ENCODE measurements at regions not wholly inside any gene's neighbourhood (a gene's known extent, or its start where the extent isn't known, plus 50 kb on each side); places are given as distances from the start of the nearest gene placed in this dataset.

DNA sequence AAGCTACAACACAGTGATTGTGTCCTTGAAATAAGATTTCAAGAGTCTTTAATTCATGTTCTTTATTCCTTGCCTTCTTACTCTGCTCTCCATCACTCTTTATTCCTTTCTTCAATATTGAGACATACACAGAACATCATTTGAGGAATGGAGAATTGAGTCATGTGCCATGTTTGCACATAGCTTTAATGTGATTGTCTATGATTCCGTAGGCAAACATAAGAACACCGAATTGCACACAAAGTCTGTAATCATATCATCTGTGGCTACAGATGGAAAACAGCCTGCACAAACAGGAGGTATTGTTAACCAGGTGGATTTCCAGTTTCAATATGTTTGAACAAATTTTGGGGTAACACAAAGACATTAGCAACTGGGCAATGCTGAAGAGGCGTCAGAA is 571.6 kb upstream of the GJE1 start (continued):
- no peak for TF ChIP-seq HEY1 (CRISPR knock-in tag; IDR thresholded peaks at IDR 0.05; ENCODE audit: borderline replicate concordance)
- TF ChIP-seq, protein P1, sequence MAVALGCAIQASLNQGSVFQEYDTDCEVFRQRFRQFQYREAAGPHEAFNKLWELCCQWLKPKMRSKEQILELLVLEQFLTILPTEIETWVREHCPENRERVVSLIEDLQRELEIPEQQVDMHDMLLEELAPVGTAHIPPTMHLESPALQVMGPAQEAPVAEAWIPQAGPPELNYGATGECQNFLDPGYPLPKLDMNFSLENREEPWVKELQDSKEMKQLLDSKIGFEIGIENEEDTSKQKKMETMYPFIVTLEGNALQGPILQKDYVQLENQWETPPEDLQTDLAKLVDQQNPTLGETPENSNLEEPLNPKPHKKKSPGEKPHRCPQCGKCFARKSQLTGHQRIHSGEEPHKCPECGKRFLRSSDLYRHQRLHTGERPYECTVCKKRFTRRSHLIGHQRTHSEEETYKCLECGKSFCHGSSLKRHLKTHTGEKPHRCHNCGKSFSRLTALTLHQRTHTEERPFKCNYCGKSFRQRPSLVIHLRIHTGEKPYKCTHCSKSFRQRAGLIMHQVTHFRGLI (CRISPR knock-in tag; IDR thresholded peaks at IDR 0.05) = no peak
- TF ChIP-seq MEIS2 (IDR thresholded peaks at IDR 0.05; ENCODE audit: partially characterized antibody) = no peak
- no peak for TF ChIP-seq MIER1 (IDR thresholded peaks at IDR 0.05; ENCODE audit: low read depth)
- TF ChIP-seq PTRF (tag; IDR thresholded peaks at IDR 0.05) = no peak
- TF ChIP-seq, protein P2, sequence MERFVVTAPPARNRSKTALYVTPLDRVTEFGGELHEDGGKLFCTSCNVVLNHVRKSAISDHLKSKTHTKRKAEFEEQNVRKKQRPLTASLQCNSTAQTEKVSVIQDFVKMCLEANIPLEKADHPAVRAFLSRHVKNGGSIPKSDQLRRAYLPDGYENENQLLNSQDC (CRISPR knock-in tag; IDR thresholded peaks at IDR 0.05) = no peak

DNA sequence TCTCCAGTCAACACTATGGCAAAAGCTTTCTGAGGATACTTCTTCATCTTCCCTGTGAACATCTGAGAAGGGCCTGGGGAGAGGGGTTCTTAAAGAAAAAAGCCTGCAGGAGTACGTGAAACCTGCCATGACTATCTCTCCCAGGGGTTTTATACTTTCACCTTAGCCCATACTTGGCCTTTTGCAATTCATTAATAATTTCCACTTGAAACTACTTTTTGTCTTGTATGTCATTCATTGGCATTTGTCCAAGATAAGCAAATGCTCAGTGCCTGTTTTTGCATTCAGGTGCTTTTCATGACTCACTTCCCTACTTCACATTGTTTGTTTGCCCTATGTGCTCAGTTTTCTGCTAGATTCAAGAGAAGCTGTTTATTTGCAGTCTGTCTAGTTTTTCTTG is 580.3 kb upstream of the GJE1 start:
- Histone ChIP-seq H3K4me3 (no peak overlapping the region), H3K9ac (ENCODE audit: insufficient read depth in 1 of 2, low read depth in 2 of 2, low read length in 2 of 2) (no peak overlapping the region), H3K4me2 (ENCODE audit: insufficient read depth, low read length) (no peak overlapping the region), H3K9me3 (replicated peaks; ENCODE audit: control insufficient read depth, insufficient read depth, low read depth, low read length) (no peaks in the 10 kb centered on the region), H3K79me2 (ENCODE audit: control insufficient read depth, insufficient read depth, low read length) (no peaks in the 10 kb centered on the region), H3K27me3 (ENCODE audit: control insufficient read depth in 2 of 2, insufficient read depth in 2 of 2, low read length in 2 of 2) (no peaks in the 10 kb centered on the region), H3K36me3 (ENCODE audit: control insufficient read depth, insufficient read depth, low read length) (no peaks in the 10 kb centered on the region), H3K9me1 (ENCODE audit: control insufficient read depth, insufficient read depth, low read length) (no peaks in the 10 kb centered on the region), H2AFZ (ENCODE audit: low read depth, low read length) (no peak overlapping the region), H3K27ac (ENCODE audit: extremely low read depth, low read depth, low read length) (no peak overlapping the region), H4K20me1 (replicated peaks; ENCODE audit: control insufficient read depth, insufficient read depth, low read length) (no peaks in the 10 kb centered on the region), H3K4me1 (replicated peaks in 1 of 2; ENCODE audit: control insufficient read depth in 2 of 2, insufficient read depth in 2 of 2, low read length in 2 of 2) (no peaks in the 10 kb centered on the region)
- POLR2A ChIA-PET = no interaction called here
- no TSS peak for BruUV-seq (replicated peaks)
- ATAC-seq = no peak
- CTCF ChIA-PET (ENCODE audit: low intra/inter-chr PET ratio) = no interaction called here
- TF ChIP-seq, protein P3, sequence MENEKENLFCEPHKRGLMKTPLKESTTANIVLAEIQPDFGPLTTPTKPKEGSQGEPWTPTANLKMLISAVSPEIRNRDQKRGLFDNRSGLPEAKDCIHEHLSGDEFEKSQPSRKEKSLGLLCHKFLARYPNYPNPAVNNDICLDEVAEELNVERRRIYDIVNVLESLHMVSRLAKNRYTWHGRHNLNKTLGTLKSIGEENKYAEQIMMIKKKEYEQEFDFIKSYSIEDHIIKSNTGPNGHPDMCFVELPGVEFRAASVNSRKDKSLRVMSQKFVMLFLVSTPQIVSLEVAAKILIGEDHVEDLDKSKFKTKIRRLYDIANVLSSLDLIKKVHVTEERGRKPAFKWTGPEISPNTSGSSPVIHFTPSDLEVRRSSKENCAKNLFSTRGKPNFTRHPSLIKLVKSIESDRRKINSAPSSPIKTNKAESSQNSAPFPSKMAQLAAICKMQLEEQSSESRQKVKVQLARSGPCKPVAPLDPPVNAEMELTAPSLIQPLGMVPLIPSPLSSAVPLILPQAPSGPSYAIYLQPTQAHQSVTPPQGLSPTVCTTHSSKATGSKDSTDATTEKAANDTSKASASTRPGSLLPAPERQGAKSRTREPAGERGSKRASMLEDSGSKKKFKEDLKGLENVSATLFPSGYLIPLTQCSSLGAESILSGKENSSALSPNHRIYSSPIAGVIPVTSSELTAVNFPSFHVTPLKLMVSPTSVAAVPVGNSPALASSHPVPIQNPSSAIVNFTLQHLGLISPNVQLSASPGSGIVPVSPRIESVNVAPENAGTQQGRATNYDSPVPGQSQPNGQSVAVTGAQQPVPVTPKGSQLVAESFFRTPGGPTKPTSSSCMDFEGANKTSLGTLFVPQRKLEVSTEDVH (IDR thresholded peaks at IDR 0.05; ENCODE audit: low read depth, partially characterized antibody) = no peak
- TF ChIP-seq DMBX1 (CRISPR knock-in tag; IDR thresholded peaks at IDR 0.05; ENCODE audit: borderline replicate concordance) = no peak
- TF ChIP-seq, protein P4, sequence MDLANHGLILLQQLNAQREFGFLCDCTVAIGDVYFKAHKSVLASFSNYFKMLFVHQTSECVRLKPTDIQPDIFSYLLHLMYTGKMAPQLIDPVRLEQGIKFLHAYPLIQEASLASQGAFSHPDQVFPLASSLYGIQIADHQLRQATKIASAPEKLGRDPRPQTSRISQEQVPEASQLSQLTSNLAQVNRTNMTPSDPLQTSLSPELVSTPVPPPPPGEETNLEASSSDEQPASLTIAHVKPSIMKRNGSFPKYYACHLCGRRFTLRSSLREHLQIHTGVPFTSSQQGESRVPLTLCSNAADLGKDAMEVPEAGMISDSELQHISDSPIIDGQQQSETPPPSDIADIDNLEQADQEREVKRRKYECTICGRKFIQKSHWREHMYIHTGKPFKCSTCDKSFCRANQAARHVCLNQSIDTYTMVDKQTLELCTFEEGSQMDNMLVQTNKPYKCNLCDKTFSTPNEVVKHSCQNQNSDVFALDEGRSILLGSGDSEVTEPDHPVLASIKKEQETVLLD (IDR thresholded peaks at IDR 0.05) = no peak
- TF ChIP-seq ZNF274 (IDR thresholded peaks at IDR 0.05; ENCODE audit: borderline replicate concordance, low read depth, low read length) = no peak
- no peak for TF ChIP-seq MEIS2 (IDR thresholded peaks at IDR 0.05; ENCODE audit: partially characterized antibody)
- no peak for TF ChIP-seq TRIM24 (IDR thresholded peaks at IDR 0.05)
- no peak for TF ChIP-seq CHD2 (IDR thresholded peaks at IDR 0.05; ENCODE audit: low read depth, low read length)
- TF ChIP-seq EWSR1 (IDR thresholded peaks at IDR 0.05; ENCODE audit: borderline replicate concordance, low read depth, partially characterized antibody) = no peak
- no peak for TF ChIP-seq NR2F6 (CRISPR knock-in tag; IDR thresholded peaks at IDR 0.05)
- no peak for TF ChIP-seq MAFF (IDR thresholded peaks at IDR 0.05; ENCODE audit: low read length)
- in situ Hi-C loops (cut with MboI) = no loop called here
- no peak for FAIRE-seq
- WGBS (ENCODE audit: insufficient coverage, low coverage, missing lambda C conversion rate) = 0% methylated on average over 1 of the region's 1 CpG
- intact Hi-C loops (cut with micrococcal nuclease) = no loop called here
- DNase-seq (ENCODE audit: extremely low read depth in 1 of 4, low spot score in 3 of 4) = no peak

Measured in K562 (cell line).